ENCODE measurements at regions not wholly inside any gene's neighbourhood (a gene's known extent, or its start where the extent isn't known, plus 50 kb on each side); places are given as distances from the start of the nearest gene placed in this dataset.

DNA sequence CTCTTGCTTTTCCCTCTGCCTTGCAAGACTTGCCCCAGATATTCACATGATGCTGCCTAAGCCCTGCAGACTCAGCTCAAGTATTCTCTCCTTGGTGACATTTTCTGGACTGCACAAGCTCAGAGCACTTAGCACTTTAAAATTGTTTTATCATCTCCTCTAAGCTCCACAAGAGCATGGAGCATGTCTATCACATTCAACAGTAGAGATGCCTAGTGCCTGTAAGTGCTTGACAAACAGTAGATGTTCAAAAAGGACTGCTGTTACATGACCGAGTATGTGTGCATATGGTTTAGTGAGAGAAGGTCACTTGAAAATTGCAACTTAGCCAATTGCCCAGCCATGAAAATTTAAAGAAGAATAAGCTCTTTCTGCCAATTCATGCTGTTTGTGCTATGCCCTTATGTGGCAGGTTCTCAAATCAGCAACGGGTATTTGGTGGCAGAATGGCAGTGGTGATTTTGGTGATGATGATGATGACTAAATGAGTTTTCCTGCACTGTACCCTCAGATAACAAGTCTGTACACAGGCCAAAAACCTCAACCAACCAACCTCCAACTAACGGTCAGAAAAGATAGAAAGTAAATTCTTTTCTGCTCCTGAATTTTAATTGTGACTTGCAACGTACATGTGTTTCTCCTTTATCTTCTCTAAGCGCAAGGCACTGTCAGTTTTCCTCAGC lies 647.2 kb upstream of the UBE2E2 start:
- Histone ChIP-seq H3K27ac (ENCODE audit: low read depth, low read length) (no peak overlapping the region), H3K4me1 (ENCODE audit: control insufficient read depth in 5 of 5, insufficient read depth in 5 of 5, low read length in 5 of 5) (no peaks in the 10 kb centered on the region), H3K9ac (ENCODE audit: low read length in 5 of 5) (no peak overlapping the region), H3K36me3 (ENCODE audit: control insufficient read depth in 5 of 5, insufficient read depth in 5 of 5, low read length in 5 of 5) (no peaks in the 10 kb centered on the region), H3K9me3 (ENCODE audit: control insufficient read depth in 5 of 5, low read length in 5 of 5) (no peaks in the 10 kb centered on the region), H3K4me3 (ENCODE audit: low read depth in 1 of 5, low read length in 5 of 5) (no peak overlapping the region), H3K27me3 (ENCODE audit: control insufficient read depth in 5 of 5, insufficient read depth in 4 of 5, low read length in 5 of 5) (no peaks in the 10 kb centered on the region)

DNA sequence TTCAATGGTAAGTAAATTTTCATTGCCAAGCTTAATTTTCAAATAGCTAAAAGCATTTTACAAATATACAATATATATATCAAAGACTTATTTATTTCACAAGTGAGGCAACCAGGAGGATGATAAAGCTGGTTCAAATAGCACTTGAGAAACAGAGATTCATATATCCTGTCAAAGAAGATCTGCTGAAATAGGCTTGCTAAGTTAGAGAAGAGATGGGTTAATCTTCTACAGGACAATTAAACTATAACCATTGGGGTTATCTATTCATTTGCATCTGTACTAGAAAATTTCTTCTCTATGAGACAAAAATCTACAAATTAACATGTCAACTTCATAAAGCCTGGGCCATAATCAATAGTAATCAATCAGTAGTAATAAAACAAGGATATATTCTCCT lies 637.7 kb upstream of the UBE2E2 start:
- Histone ChIP-seq H3K9ac (ENCODE audit: low read length in 5 of 5) (no peak overlapping the region), H3K4me1 (ENCODE audit: control insufficient read depth in 5 of 5, insufficient read depth in 5 of 5, low read length in 5 of 5) (no peaks in the 10 kb centered on the region), H3K4me3 (ENCODE audit: low read depth in 1 of 5, low read length in 5 of 5) (no peak overlapping the region), H3K27me3 (ENCODE audit: control insufficient read depth in 5 of 5, insufficient read depth in 4 of 5, low read length in 5 of 5) (no peaks in the 10 kb centered on the region), H3K36me3 (ENCODE audit: control insufficient read depth in 5 of 5, insufficient read depth in 5 of 5, low read length in 5 of 5) (no peaks in the 10 kb centered on the region), H3K9me3 (ENCODE audit: control insufficient read depth in 5 of 5, low read length in 5 of 5) (no peaks in the 10 kb centered on the region), H3K27ac (ENCODE audit: low read depth, low read length) (no peak overlapping the region)

DNA sequence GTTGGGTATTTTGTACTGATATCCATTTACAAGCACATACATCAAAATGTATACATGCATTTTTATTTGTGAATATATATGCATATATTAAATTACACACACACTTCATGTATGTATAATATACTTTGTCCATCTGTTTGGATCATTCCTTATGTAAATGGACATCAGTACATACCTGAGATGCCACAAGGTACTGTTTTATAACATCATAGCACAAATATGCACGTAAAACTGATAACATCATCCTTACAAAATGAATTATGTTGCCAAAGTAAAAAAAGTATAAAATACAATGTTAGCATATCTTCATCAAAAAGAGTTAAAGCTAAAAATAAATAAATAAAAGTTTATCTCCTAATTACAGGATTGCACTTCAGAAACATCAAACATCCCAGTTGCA lies 634.8 kb upstream of the UBE2E2 start:
- Histone ChIP-seq H3K4me1 (ENCODE audit: control insufficient read depth in 5 of 5, insufficient read depth in 5 of 5, low read length in 5 of 5) (no peaks in the 10 kb centered on the region), H3K4me3 (ENCODE audit: low read depth in 1 of 5, low read length in 5 of 5) (no peak overlapping the region), H3K9ac (ENCODE audit: low read length in 5 of 5) (no peak overlapping the region)

GRCh38 chr3:22569570-22569969 lies 633.6 kb upstream of the UBE2E2 start:
- Histone ChIP-seq H3K27me3 (ENCODE audit: control insufficient read depth in 5 of 5, insufficient read depth in 4 of 5, low read length in 5 of 5) (no peaks in the 10 kb centered on the region), H3K36me3 (ENCODE audit: control insufficient read depth in 5 of 5, insufficient read depth in 5 of 5, low read length in 5 of 5) (no peaks in the 10 kb centered on the region), H3K27ac (ENCODE audit: low read depth, low read length) (no peak overlapping the region), H3K4me3 (ENCODE audit: low read depth in 1 of 5, low read length in 5 of 5) (no peak overlapping the region), H3K4me1 (ENCODE audit: control insufficient read depth in 5 of 5, insufficient read depth in 5 of 5, low read length in 5 of 5) (no peaks in the 10 kb centered on the region), H3K9ac (ENCODE audit: low read length in 5 of 5) (no peak overlapping the region), H3K9me3 (ENCODE audit: control insufficient read depth in 5 of 5, low read length in 5 of 5) (no peaks in the 10 kb centered on the region)

More for the DNA sequence above, 634.8 kb upstream of the UBE2E2 start:
- Histone ChIP-seq H3K27me3 (ENCODE audit: control insufficient read depth in 5 of 5, insufficient read depth in 4 of 5, low read length in 5 of 5) (no peaks in the 10 kb centered on the region), H3K36me3 (ENCODE audit: control insufficient read depth in 5 of 5, insufficient read depth in 5 of 5, low read length in 5 of 5) (no peaks in the 10 kb centered on the region), H3K9me3 (ENCODE audit: control insufficient read depth in 5 of 5, low read length in 5 of 5) (no peaks in the 10 kb centered on the region), H3K27ac (ENCODE audit: low read depth, low read length) (no peak overlapping the region)

- Histone ChIP-seq H3K36me3 (ENCODE audit: control insufficient read depth in 5 of 5, insufficient read depth in 5 of 5, low read length in 5 of 5) (no peaks in the 10 kb centered on the region), H3K4me1 (ENCODE audit: control insufficient read depth in 5 of 5, insufficient read depth in 5 of 5, low read length in 5 of 5) (no peaks in the 10 kb centered on the region), H3K9me3 (ENCODE audit: control insufficient read depth in 5 of 5, low read length in 5 of 5) (no peaks in the 10 kb centered on the region), H3K9ac (ENCODE audit: low read length in 5 of 5) (no peak overlapping the region), H3K27me3 (ENCODE audit: control insufficient read depth in 5 of 5, insufficient read depth in 4 of 5, low read length in 5 of 5) (no peaks in the 10 kb centered on the region), H3K27ac (ENCODE audit: low read depth, low read length) (no peak overlapping the region), H3K4me3 (ENCODE audit: low read depth in 1 of 5, low read length in 5 of 5) (no peak overlapping the region)
These were observed 622.1 kb upstream of the UBE2E2 start for GRCh38 chr3:22581007-22581406.

- Histone ChIP-seq H3K9me3 (ENCODE audit: control insufficient read depth in 5 of 5, low read length in 5 of 5) (no peaks in the 10 kb centered on the region), H3K27ac (ENCODE audit: low read depth, low read length) (no peak overlapping the region), H3K4me1 (ENCODE audit: control insufficient read depth in 5 of 5, insufficient read depth in 5 of 5, low read length in 5 of 5) (no peaks in the 10 kb centered on the region), H3K36me3 (ENCODE audit: control insufficient read depth in 5 of 5, insufficient read depth in 5 of 5, low read length in 5 of 5) (no peaks in the 10 kb centered on the region), H3K4me3 (ENCODE audit: low read depth in 1 of 5, low read length in 5 of 5) (no peak overlapping the region), H3K9ac (ENCODE audit: low read length in 5 of 5) (no peak overlapping the region), H3K27me3 (ENCODE audit: control insufficient read depth in 5 of 5, insufficient read depth in 4 of 5, low read length in 5 of 5) (no peaks in the 10 kb centered on the region)
These were observed 620.9 kb upstream of the UBE2E2 start for GRCh38 chr3:22582266-22582665.

DNA sequence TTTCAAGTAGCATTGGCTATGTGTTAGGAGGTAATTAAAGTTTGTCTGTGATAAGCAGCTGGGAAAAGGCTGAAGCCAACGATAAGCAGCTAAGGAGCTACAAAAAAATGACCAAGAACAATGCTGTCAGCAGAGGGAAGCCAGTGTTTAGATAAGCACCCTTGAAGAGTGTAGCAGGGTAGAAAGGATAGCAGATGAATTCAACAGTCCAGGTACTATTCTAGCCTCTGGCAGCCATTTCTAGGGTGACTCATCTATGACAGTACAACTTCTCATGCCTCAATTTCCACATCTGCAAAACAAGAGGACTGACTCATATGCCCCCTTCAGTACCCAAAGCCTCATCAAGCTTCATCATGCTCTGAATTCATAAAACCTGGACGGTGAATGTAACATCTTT lies 617.6 kb upstream of the UBE2E2 start:
- Histone ChIP-seq H3K27ac (ENCODE audit: low read depth, low read length) (no peak overlapping the region), H3K9ac (ENCODE audit: low read length in 5 of 5) (no peak overlapping the region), H3K4me1 (ENCODE audit: control insufficient read depth in 5 of 5, insufficient read depth in 5 of 5, low read length in 5 of 5) (no peaks in the 10 kb centered on the region), H3K36me3 (ENCODE audit: control insufficient read depth in 5 of 5, insufficient read depth in 5 of 5, low read length in 5 of 5) (no peaks in the 10 kb centered on the region), H3K9me3 (ENCODE audit: control insufficient read depth in 5 of 5, low read length in 5 of 5) (no peaks in the 10 kb centered on the region), H3K27me3 (ENCODE audit: control insufficient read depth in 5 of 5, insufficient read depth in 4 of 5, low read length in 5 of 5) (no peaks in the 10 kb centered on the region), H3K4me3 (ENCODE audit: low read depth in 1 of 5, low read length in 5 of 5) (no peak overlapping the region)

GRCh38 chr3:22585911-22586310 lies 617.2 kb upstream of the UBE2E2 start:
- H3K4me3 ChIP-seq (ENCODE audit: low read depth in 1 of 5, low read length in 5 of 5), result no peak overlapping the region
- no peaks in the 10 kb centered on the region for H3K36me3 ChIP-seq (ENCODE audit: control insufficient read depth in 5 of 5, insufficient read depth in 5 of 5, low read length in 5 of 5)

DNA sequence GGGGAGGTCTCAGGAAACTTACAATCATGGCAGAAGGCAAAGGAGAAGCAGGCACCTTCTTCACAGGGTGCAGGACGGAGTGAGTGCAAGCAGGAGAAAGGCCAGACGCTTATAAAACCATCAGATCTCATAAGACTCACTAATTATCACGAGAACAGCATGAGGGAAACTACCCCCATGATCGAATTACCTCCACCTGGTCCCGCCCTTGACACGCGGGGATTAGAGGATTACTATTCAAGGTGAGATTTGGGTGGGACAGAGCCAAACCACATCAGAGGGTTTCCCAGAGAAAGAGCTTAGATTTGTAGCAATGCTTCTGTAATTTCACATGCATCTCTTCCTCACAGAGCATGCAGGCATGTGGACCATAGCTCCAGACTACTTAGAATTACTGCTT lies 615.7 kb upstream of the UBE2E2 start:
- Histone ChIP-seq H3K4me1 (ENCODE audit: control insufficient read depth in 5 of 5, insufficient read depth in 5 of 5, low read length in 5 of 5) (no peaks in the 10 kb centered on the region), H3K36me3 (ENCODE audit: control insufficient read depth in 5 of 5, insufficient read depth in 5 of 5, low read length in 5 of 5) (no peaks in the 10 kb centered on the region), H3K9ac (ENCODE audit: low read length in 5 of 5) (no peak overlapping the region), H3K9me3 (ENCODE audit: control insufficient read depth in 5 of 5, low read length in 5 of 5) (no peaks in the 10 kb centered on the region), H3K27me3 (ENCODE audit: control insufficient read depth in 5 of 5, insufficient read depth in 4 of 5, low read length in 5 of 5) (no peaks in the 10 kb centered on the region), H3K4me3 (ENCODE audit: low read depth in 1 of 5, low read length in 5 of 5) (no peak overlapping the region), H3K27ac (ENCODE audit: low read depth, low read length) (no peak overlapping the region)

More at GRCh38 chr3:22585911-22586310, 617.2 kb upstream of the UBE2E2 start:
- Histone ChIP-seq H3K9ac (ENCODE audit: low read length in 5 of 5) (no peak overlapping the region), H3K9me3 (ENCODE audit: control insufficient read depth in 5 of 5, low read length in 5 of 5) (no peaks in the 10 kb centered on the region), H3K27me3 (ENCODE audit: control insufficient read depth in 5 of 5, insufficient read depth in 4 of 5, low read length in 5 of 5) (no peaks in the 10 kb centered on the region), H3K4me1 (ENCODE audit: control insufficient read depth in 5 of 5, insufficient read depth in 5 of 5, low read length in 5 of 5) (no peaks in the 10 kb centered on the region), H3K27ac (ENCODE audit: low read depth, low read length) (no peak overlapping the region)

DNA sequence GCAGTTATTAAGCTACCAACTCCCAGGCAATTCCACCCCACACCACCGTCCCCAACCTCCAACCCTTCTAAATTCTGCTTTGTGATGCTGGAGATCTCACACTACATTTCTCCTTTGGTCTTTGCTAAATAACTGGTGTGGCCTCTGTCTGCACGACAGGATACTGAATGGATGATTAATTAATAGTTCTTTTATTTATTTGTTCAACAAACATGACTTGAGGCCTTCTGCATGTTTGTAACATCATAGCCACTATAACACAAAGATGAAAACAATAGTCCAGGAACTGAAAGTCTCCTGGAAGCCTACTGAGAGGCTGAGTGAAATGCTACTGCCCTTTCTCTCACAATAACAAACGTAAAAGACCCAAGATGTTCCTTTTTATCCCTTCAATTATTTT lies 609.5 kb upstream of the UBE2E2 start:
- no peak overlapping the region for H3K27ac ChIP-seq (ENCODE audit: low read depth, low read length)
- peaks cover 0 to 3% (median 0%) of the 10 kb centered on the region in 5 donors for H3K9me3 ChIP-seq (ENCODE audit: control insufficient read depth in 5 of 5, low read length in 5 of 5)
- H3K9ac ChIP-seq (ENCODE audit: low read length in 5 of 5), result no peak overlapping the region
- H3K4me1 ChIP-seq (ENCODE audit: control insufficient read depth in 5 of 5, insufficient read depth in 5 of 5, low read length in 5 of 5), result no peaks in the 10 kb centered on the region
- no peaks in the 10 kb centered on the region for H3K27me3 ChIP-seq (ENCODE audit: control insufficient read depth in 5 of 5, insufficient read depth in 4 of 5, low read length in 5 of 5)
- H3K4me3 ChIP-seq (ENCODE audit: low read depth in 1 of 5, low read length in 5 of 5), result no peak overlapping the region
- H3K36me3 ChIP-seq (ENCODE audit: control insufficient read depth in 5 of 5, insufficient read depth in 5 of 5, low read length in 5 of 5), result no peaks in the 10 kb centered on the region
